ENCODE measurements at regions not wholly inside any gene's neighbourhood (a gene's known extent, or its start where the extent isn't known, plus 50 kb on each side); places are given as distances from the start of the nearest gene placed in this dataset.

GRCh38 chr1:221849110-221849509 is 107.2 kb upstream of the DUSP10 start (continued):
- TF ChIP-seq CHD7 (IDR thresholded peaks at IDR 0.05; ENCODE audit: insufficient replicate concordance, low read length) (no peak), CBX8 (IDR thresholded peaks at IDR 0.05; ENCODE audit: borderline replicate concordance, low read depth, low read length) (no peak), TEAD4 (IDR thresholded peaks at IDR 0.05; ENCODE audit: low read depth, low read length) (no peak), BRCA1 (IDR thresholded peaks at IDR 0.05; ENCODE audit: low read depth, low read length) (no peak), TAF7 (optimal IDR thresholded peaks at IDR 0.05; ENCODE audit: borderline replicate concordance, low read depth, low read length) (no peak), RAD21 (IDR thresholded peaks at IDR 0.05 in 1 of 2, conservative IDR thresholded peaks at IDR 0.05 in 1 of 2; ENCODE audit: low read depth in 2 of 2, low read length in 2 of 2) (no peak), SP4 (IDR thresholded peaks at IDR 0.05; ENCODE audit: low read length) (no peak), CTCF (IDR thresholded peaks at IDR 0.05; ENCODE audit: control extremely low read depth in 1 of 3, insufficient read depth in 1 of 3, low read depth in 1 of 3, low read length in 3 of 3) (no peak), SP2 (IDR thresholded peaks at IDR 0.05; ENCODE audit: low read length) (no peak), POU5F1 (IDR thresholded peaks at IDR 0.05; ENCODE audit: low read depth, low read length) (no peak)

All from H1 (cell line).